HG03460 (cell line): ENCODE measurements at regions not wholly inside any gene's neighbourhood (a gene's known extent, or its start where the extent isn't known, plus 50 kb on each side); places are given as distances from the start of the nearest gene placed in this dataset.

ENCODE experiments used
- ATAC-seq: cut with Tn5 transposase; IDR thresholded peaks from one replicate; pipeline ENCODE4 v1.9.1; 2021; ENCODE audit not compliant: unreplicated experiment

DNA sequence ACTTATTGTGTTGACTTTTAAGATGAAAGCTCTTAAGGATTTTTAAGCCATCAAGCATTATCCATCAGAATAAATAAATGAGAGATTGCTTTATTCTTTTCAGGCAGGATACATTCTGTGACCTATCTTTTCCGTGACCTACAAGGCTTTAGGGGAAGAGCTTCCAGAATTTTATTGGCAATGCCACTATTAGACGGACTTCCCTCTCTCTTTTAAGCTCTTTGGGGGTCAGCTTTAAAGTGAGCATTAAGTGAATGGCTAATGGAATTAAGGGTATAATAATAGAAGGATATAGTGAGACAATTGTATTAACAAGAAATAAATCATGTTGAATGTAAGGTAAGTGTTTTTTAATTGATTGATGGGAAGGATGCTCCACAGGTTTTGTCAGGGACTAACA, 273.7 kb downstream of the GPAT3 start:
- ATAC-seq = no peak

DNA sequence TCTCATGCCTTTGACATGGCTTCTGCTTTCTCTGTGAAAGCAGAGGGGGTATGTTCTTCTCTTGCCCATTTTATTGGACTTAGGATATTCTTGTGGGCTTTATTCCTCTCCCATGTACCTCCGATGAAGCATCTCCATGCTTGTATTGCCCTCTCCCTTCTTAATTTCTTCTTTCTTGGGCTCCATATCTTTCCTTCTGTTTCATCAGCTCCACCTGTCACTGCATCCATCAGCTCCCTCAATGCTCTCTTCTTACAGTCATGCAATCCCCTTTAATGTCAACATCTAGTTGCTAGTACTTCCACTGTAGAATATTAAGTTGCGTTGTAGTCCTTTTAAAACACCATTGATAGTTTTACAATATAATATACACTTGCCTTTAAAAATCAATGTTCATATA, 257.6 kb downstream of the GPAT3 start:
- no peak for ATAC-seq

DNA sequence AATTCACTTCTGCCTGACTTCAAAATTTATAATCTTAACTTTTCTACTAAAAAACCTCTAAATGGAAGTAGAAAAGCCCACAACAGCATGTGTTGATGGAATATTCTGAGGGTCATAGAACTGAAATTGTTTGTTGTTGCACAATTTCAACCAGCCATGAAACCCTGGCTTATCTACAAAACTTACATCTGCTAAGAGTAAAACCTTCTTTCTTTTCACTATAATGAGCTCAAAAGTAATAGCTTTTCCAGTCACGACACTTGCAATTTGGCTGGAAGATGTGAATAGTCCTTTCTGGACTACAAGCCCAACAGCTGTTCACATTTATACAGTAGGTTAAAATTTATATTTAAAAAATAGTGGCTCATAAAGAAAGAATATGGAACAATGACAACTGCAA, 250.0 kb downstream of the GPAT3 start:
- no peak for ATAC-seq

DNA sequence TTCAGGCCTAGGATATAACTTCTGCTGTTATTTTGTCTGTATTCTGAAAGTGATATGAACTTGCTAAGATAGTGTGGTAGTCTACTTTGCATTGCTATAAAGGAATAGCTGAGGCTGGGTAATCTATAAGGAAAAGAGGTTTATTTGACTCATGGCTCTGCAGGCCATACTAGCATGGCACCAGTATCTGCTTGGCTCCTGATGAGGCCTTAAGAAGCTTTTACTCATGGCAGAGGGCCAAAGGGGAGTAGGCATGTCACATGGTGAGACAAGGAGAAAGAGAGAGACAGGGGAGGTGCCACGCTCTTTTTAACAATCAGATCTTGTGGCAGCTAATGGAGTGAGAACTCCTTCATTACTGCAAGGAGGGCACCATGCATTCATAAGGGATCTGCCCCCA, 247.3 kb downstream of the GPAT3 start:
- ATAC-seq = no peak

DNA sequence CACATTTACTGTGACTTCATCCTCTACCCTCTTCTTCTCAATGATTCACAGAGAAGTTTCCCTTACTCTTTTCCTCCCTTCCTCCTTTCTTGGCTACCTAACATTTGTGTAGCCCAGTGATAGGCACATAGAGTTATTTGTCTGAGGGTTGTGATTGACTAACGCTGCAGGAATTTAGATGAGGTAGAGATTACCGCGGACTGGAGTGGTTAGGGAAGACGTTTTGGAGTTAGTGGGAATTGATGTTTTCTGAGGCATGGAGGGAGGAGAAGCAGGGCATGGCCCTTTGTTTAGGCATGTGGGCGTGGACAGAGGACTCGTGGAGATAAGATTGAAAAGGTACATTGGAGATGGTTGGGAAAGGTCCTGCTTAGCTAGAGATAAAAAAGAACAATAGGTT, 246.7 kb downstream of the GPAT3 start:
- ATAC-seq = no peak

DNA sequence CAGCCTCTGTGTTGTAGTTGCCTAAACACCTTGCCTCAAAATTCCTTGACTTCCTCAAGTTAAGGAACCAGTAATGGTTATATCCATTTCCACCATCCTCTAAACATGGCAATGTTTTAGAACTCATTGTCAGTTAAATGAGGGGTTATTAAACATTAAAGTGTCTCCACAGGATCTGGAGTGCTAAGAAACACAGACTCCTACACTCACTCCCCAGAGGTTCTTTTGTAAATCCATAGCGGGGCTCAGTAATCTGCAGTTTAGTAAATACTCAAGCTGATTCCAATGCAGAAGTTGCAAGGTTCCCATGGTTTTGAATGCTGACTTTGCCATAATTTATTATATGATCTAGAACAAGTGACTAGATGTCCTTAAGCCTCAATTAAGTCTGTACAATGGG, 245.5 kb downstream of the GPAT3 start:
- no peak for ATAC-seq

DNA sequence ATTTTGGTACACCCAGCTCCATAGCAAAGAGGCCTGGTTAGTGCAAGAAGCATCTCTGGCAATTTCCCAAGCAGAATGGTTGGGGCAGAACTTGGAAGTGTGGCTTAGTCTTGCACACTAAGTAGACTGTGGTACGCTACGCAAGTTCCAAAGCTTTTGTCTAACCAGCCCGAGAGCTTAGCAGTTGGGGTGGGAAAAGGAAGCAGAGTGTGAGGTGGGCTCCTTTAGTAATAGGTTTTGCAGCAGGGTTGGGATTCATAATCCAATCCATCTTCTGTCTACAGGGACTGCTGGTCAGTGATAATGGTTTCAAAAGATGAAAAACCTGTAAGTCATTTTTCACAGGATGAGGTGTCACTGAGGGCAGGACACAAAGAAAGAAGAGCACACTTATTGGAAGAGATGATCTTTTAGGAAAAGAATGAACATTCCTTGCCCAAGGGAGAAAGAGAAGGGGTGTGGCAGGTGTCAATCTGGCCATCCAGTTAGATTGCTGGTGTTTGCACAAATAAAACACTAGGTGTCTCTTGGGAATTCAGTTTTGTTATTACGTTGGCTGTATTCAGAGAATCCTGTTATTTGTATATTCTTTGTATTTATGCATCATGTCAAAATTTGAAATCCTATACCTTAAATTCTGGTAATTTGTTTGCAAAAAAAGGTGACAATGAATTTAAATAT, 244.3 kb downstream of the GPAT3 start:
- no peak for ATAC-seq

- ATAC-seq = no peak
These were observed 243.5 kb downstream of the GPAT3 start for GRCh38 chr4:83779103-83780052.

- no peak for ATAC-seq
These were observed 236.8 kb downstream of the GPAT3 start for GRCh38 chr4:83772685-83773084.

- no peak for ATAC-seq
These were observed 235.3 kb downstream of the GPAT3 start for GRCh38 chr4:83771113-83771705.

- no peak for ATAC-seq
These were observed 232.2 kb downstream of the GPAT3 start for GRCh38 chr4:83768146-83768545.

DNA sequence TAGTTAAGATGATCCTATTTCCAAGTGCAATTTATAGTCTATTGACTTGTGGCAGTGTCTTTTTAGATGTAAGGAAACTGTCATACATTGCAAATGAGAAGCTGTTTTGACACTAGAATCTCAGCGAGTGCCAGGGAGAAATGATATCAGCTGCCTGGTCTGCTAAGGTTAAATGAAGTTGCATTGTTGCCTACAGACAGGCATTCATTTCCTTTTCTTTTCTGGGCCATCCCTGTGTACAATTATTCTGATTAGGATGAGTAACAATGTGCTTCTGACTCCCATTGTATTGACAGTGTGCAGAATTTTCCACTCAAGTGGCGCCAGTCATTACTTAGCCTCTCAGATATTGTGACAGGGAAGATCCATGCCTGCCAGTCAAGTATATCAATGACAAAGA, 231.2 kb downstream of the GPAT3 start:
- ATAC-seq = no peak

DNA sequence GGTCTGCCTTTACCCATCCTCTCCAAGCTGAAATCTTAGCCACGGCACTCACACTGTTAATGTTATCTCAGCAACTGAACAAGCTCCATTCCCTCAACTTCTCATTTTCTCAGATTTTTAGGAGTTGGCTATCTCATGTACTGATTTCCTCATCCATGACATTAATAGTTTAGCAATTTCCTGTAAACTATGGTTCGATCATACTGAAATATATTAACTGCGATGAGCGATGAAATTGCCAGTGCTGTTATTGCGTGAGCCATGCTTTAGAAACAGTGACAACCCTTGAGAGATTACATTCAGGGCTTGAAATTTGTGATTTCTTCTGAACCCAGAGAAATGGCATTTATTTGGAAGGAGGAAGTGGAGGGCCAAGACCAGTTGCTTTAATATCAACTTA, 223.7 kb downstream of the GPAT3 start:
- no peak for ATAC-seq

DNA sequence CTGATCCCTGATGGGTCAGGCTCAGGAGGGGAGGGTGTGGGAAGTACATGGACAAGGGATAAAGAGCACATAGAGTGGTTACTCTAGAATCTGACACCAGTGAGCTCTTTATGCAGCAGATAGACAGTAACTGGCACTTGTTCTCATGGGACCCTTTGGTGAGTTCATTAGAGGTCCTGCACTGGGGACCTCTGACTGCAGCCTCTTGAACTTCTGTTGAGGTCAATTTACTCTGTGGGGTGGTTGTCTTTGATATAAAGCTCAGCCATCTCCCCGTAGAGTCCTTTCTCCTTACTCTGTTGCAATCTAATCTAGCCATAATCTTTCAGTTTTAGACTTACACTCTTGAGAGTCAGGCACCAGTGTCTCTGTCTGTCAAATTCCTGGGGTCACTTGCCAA, 222.4 kb downstream of the GPAT3 start:
- ATAC-seq = no peak

- ATAC-seq = no peak
These were observed 221.3 kb downstream of the GPAT3 start for GRCh38 chr4:83757121-83757621.

GRCh38 chr4:83753260-83753659, 217.4 kb downstream of the GPAT3 start:
- no peak for ATAC-seq

DNA sequence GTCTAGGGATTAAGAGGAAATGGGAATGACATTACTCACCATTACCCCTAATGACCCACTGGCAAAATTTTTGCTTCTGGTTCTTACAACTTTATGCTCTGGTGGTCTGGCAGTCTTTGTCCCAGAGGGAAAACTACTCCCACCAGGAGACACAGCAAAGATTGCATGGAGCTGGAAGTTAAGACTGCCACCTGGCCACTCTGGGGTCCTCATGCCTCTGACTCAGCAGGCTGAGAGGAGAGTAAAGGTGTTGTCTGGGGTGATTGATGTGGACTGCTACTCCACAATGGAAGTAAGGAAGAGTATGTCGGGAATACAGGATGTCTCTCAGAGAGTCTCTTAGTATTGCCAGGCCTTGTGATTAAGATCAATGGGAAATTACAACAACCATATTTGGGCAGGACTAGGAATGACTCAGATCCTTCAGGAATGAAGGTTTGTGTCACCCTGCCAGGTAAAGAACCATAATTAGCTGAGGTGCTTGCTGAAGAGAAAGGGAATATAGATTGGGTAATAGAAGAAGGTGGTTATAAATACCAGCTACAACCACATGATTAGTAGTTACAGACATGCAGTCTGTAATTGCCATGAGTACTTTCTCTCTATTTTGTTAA, 215.5 kb downstream of the GPAT3 start:
- ATAC-seq = no peak

DNA sequence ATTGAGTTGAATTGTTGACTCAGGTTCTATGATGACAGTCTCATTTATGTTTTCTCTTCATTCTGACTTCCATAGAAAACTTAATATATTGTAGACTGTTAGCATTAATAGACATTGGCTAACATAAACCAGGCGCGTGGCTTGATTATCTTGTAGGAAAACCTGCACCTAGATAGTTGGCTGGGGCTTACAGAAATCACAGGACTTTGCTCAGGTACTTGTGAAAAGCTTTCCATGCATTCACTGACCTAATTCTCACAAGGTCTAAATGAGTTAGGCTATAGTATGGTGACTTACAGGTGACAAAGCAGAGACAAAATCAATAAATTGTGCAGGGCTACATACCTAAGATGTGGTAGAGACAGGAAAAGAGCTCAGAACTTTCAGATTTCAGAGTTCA, 212.8 kb downstream of the GPAT3 start:
- no peak for ATAC-seq

DNA sequence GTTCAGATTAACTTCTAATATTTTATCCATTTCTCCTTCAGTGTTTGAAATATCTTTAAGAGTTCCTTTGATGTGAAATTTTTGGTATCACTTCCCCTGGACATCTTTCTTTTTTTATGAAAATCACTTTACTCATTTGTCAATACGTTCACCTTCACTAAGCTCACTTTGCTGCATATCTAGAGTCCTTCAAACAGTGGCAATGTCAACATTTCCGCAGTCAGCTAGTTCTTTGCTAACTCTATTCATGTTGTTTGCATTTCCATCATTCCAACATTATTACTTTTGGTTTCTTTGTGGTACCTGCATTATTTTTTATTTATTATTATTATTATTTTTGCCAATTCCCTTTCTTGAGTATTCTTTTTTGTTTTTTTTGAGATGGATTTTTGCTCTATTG, 203.0 kb downstream of the GPAT3 start:
- ATAC-seq = no peak

- no peak for ATAC-seq
These were observed 198.7 kb downstream of the GPAT3 start for GRCh38 chr4:83734576-83734975.

GRCh38 chr4:83732114-83732635, 196.3 kb downstream of the GPAT3 start:
- no peak for ATAC-seq
